HG03520 (cell line): ENCODE measurements at regions not wholly inside any gene's neighbourhood (a gene's known extent, or its start where the extent isn't known, plus 50 kb on each side); places are given as distances from the start of the nearest gene placed in this dataset.
"Not testable (repeated sequence)": the region's sequence is repeated elsewhere in the genome, so short reads cannot be mapped to it uniquely, and the experiment has no call there.

Experiments used
- ATAC-seq: cut with Tn5 transposase; IDR thresholded peaks from one replicate; pipeline ENCODE4 v1.9.1; 2021; ENCODE audit warnings: mild to moderate bottlenecking, moderate library complexity; ENCODE audit not compliant: unreplicated experiment

DNA sequence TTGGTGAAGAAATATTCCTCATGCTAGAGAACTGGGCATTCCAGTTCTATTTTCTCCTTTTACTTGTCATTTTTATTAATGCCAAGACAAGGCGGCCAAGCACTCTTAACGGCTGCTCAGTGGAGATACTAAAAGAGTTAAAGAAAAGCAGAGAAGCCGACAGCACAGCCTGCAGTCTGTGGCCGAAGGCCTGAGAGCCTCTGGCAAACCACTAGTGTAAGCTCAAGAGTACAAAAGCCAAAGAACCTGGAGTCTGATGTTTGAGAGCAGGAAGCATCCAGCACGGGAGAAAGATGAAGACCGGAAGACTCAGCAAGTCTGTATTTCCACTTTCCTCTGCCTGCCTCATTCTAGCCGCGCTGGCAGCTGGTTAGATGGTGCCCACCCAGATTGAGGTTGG, 167.1 kb upstream of the FUT9 start:
- ATAC-seq = no peak

DNA sequence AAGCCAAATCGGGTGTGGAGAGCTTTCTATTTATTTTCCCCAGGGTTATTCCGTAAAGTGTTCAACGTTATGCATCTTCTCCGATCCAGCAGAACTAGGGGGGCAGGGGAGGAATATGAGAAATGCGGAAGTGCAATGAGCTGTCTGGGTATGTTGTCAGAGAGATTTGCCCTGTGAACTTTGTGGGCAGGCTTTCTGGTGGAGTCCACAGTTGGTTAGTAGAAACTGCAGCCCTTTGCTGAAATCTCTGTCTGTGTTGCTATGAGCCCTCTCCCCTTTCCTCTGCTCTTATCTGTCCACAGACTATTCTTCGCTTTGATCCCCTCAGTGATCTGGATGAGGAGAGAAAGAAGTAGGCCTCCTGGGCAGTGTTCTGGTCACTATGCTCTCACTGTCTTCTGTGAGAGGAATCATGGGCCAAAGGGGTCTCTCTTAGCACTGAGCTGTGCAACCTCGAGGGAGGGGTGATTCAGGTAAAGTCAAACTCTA, 158.9 kb upstream of the FUT9 start:
- ATAC-seq = no peak

DNA sequence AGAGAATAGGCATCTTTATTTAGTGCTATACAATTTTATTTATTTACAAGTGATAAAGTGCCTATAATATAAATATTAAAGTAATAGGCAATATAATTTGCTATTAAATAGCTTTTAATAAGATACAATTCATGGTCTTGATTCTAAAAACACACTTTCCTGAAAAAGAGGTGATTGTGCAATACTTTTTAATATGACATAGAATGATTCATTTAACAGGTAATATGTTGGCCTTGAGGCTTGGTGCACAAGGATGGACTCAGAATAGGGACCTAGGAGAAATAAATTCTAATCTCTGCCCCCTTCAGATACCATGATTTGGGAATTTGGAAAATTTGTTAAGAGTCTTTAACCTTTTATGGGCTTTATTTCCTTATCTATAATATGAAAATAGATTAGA, 149.9 kb upstream of the FUT9 start:
- ATAC-seq = no peak

DNA sequence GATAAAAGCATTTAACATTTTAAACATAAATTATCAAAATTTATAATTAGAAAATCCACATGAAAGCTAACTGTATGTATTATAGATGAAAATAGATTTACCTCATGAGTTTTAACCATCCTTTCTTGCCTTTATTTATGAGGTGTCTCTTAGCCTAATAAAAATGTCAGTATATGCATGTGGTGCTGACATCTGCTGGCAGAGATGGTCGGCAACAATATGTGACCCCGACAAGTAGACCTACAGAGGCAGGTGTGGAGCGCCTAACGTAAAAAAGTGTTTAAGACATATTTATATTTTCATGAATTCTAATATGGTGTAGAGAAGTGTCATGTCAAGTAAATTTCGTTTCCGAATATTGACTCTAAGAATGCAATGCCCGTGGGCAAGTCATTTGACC, 149.0 kb upstream of the FUT9 start:
- no peak for ATAC-seq

DNA sequence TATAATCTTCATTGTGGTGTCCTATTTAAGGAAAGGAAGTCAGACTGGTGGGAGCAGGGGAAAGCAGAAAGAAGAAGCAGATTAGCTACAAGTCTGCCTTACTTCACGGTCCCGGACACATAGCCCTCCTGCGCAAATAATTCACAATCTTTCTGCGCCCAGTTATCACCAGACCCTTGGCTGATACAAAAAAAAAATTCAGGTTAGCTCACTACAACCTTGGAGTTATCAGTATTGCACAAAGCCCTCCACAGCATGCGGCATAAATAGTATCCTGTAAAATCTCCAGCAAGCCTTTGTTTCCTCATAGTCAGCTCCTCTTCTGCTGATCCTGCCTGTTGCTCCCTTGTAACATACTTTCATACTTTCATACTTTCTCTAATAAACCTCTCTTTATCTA, 148.6 kb upstream of the FUT9 start:
- ATAC-seq = no peak

DNA sequence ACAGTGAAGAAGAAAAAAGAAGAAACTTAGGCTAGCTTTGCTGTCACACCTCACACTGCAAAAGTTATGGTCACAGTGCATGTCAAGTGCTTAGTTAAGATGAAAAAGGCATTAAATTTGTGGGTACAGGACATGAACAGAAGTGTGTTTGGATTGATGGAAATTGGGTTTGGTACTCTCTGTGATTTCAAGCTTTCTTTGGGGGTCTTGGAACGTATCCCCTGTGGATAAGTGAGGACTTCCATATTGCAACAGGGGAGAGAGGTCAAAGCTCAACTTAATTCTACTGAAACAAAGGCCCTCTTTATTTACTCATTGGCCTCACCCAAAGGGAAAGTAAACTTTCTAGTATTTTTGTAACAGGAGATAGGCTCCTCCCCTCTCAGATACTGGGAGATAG, 138.3 kb upstream of the FUT9 start:
- no peak for ATAC-seq

DNA sequence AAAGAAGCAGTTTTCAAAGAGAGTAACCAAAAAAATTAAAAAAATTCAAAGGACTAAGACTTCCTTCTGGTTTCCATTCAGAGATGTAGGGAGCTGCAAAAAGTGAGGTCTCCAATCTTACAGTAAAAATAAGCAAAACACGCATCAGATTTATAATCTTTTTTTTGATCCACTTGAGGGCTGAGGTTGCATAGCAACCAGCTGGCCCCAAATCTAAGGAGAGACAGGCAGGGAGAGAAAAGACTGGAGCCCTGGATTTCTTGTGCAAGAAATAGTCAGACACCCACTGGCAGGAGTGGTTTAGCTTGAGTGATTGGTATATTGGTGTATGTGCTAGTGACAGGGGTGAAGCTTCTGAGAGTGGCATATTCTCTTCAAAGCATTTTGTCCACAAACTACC, 135.9 kb upstream of the FUT9 start:
- no peak for ATAC-seq

DNA sequence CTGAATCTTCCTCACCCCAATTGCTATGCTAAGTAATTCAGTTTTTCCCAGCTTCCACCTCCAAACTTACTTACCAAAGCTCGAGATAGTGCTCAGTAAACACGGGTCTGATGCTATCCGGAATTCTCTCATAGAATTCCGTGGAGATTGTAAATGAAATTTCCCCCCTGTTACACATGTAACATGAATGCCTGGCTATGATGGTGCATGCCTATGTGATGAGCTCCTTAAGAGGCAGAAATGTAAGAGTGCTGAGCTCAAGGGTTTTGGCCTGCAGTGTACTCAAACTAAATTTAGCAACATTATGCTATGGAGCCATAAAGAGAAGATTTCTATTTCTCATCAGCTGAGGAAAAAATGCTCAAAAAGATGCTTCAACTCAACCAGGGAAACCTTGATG, 133.4 kb upstream of the FUT9 start:
- ATAC-seq = no peak

DNA sequence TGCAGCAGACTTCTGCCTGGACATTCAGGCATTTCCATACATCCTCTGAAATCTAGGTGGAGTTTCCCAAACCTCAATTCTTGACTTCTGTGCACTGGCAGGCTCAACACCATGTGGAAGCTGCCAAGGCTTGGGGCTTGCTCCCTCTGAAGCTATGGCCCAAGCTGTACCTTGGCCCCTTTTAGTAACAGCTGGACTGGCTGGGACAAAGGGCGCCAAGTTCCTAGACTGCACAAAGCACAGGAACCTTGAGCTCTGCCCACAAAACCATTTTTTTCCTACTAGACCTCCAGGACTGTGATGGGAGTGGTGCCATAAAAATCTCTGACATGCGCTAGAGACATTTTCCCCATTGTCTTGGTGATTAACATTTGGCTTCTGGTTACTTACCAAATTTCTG, 127.1 kb upstream of the FUT9 start:
- ATAC-seq = not testable (repeated sequence)

DNA sequence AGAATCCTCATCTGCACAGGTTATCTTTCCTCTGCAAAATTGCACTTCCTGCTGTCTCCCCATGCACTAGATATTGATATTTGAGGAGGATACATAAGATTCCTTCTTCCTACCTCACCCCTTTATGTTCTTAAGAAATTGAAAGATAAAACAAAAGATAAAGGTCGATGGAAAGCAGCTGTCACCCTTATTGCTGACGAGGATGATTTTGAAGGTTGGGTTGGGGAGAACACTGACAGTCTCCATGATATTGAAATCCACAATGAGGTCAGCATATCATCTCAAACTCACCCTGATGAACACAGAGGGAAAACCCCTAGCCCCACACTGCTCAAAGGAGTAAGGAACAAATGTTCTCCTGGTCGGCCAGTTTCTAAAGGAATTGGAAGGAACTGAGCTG, 110.6 kb upstream of the FUT9 start:
- no peak for ATAC-seq

DNA sequence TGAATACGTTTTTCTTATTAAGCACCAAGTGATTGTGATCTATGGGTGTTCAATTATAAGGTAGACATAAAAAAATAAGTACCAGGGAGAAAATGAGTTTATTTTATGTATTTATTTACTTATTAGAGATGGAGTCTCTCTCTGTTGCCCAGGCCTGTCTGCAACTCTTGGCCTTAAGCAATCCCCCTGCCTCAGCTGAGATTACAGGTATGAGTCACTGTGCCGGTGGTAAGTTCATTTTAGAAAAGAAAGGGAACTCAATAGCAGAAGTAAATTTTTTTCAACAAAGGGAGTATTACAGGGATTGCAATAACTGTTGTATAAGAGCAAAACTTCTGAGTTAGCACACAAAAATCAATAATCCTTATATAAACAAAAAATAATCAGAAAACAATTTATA, 98.7 kb upstream of the FUT9 start:
- ATAC-seq = no peak

DNA sequence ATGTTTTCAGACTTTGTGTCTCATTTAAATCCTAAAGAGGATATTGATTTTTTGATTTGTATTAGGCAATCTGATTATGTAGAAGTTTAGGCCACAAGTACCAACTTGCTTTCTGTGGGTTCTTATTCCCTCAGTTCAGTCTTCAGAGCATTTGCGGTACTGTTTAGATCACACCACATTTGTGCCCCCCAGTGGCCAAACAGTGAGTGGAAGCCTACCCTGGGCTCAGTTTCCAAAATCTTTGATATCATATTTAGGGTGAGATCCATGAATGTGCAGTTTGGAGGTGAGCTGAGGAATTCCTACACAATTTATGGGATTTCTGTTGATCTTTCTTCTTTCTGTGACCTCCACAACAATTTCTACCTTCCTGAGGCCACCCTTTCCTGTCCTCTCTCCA, 92.3 kb upstream of the FUT9 start:
- ATAC-seq = peak; percentile 43

DNA sequence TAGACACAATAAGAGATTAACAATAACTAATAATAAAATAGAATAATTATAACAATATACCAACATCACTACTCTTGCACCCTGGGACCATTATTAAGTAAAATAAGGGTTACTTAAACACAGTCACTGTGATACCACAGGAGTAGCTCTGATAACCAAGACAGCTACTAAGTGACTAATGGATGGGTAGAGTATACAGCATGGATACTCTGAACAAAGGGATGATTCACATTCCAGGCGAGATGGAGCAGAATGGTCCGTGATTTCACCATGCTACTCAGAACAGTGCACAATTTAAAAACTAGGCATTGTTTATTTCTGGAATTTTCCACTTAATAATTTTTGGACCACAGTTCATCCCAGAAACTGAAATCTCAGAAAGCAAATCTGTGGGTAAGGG, 80.0 kb upstream of the FUT9 start:
- ATAC-seq = no peak

DNA sequence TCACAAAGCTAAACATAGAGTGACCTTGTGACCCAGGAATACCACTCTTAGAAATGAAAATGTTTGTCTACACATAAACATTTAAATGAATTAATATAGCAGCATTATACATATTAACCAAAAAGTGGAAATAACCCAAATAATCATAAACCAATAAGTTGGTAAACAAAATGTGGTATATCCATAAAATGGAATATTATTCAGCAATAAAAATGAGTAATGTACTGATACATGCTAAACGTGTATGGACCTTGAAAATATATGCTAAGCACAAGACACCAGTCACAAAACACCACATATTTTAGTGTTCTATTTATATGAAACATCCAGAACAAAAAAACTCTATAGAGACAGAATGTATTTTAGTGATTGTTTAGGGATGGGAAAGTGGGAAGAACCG, 68.9 kb upstream of the FUT9 start:
- no peak for ATAC-seq

DNA sequence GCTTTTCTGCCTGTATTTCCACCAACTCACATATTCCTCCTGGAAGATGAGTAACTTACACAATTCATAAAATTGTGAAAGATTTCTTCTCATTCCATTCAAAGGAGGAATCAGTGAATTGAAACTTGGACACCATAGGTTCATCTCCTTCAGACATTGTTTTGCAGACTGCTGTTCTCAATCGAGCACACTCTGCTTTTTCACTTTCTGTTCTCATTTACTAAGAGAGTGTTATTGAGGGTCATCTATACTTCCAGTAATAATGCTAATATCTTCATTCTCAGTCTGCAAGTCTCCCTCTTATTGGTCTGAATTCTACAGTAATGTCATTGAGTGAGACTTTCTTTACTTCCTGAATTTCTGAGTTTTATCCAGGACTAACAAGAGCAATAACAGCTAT, 67.5 kb upstream of the FUT9 start:
- ATAC-seq = no peak

DNA sequence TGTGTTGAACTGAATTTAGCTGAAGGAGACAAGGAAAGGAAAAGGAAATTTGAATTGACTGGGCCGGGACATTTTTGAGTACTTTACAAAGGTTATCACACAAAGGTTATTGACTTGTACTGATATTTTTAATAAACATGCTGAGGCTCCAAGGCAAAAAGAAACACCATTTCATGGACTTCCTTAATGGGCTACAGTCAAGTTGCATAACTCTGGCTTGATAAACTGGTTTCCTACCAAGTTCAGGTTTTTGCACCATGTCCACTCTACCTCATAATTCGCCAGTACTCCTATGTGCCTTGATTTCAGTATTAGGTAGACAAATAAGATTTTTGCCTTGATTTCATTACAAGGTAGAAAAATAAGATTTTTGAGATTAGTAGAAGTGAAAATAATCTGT, 65.8 kb upstream of the FUT9 start:
- no peak for ATAC-seq

DNA sequence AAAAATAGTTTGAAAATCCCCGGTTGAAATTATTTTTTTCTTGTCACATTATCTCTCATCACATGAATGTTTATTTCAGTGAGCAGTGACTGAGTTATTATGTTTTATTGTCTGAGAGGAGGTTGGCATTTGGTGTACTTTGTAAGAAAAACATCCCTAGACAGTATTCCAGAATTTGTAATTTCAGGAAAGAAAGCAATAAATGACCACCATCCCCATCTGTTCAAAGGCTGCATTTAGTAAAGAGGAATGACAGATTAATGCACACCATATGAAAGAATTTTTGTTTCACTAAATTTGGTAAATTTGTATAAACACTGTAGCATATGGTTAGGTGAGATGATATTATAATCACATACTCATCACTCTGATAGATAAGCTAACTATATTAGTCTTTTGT, 57.1 kb upstream of the FUT9 start:
- no peak for ATAC-seq

DNA sequence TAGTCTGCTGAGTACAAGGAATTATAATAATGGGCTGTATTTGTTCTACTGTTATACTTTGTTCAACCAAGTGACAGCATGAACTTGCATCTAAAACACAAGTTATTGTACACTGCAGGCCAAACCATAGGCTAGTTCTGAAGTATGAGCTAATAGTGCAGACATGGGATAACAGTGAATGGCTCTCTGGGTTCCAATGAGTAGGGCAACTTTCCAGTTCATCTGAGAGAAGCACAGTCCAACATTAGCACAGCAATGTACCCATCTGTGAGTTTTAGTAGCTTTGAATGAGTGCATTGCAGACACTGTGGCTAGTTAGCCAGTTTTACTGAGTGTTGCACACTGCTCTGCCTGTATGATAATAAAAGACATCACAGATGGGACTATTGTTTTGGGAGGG, 56.5 kb upstream of the FUT9 start:
- ATAC-seq = no peak
